Brain microvascular endothelial cell (primary cell): ENCODE measurements at regions not wholly inside any gene's neighbourhood (a gene's known extent, or its start where the extent isn't known, plus 50 kb on each side); places are given as distances from the start of the nearest gene placed in this dataset.

Experiments
- DNase-seq: peaks from one replicate; pipeline ENCODE4 v3.0.0-alpha.2; 2020
- H3K27ac ChIP-seq: fragments of 250-450 bp; sonication (Bioruptor Pico); 2 replicates; pipeline ENCODE4 v1.5.1; 2020; ENCODE audit warnings: mild to moderate bottlenecking, moderate library complexity
- H3K27me3 ChIP-seq: fragments of 250-450 bp; sonication (Bioruptor Pico); replicated peaks from 2 replicates; pipeline ENCODE4 v1.5.1; 2020; ENCODE audit warnings: mild to moderate bottlenecking
- H3K36me3 ChIP-seq: fragments of 250-450 bp; sonication (Bioruptor Pico); replicated peaks from 2 replicates; pipeline ENCODE4 v1.5.1; 2020; ENCODE audit warnings: mild to moderate bottlenecking
- H3K4me3 ChIP-seq: 2 replicates; pipeline ENCODE4 v1.5.1; 2011; ENCODE audit warnings: low read depth, mild to moderate bottlenecking, control low read depth, low read length, moderate library complexity
- CTCF ChIP-seq: IDR thresholded peaks from 2 replicates; pipeline ENCODE4 v1.5.1; 2011; ENCODE audit warnings: low read depth, mild to moderate bottlenecking, moderate library complexity, low read length, control low read depth, inconsistent platforms; ENCODE audit errors: missing control alignments
- in situ Hi-C: cut with HindIII; loops from 2 replicates; pipeline ENCODE4 v1.10.0; 2017; ENCODE audit warnings: low sequenced_read_pairs, low pct_ligation_motif_present

DNA sequence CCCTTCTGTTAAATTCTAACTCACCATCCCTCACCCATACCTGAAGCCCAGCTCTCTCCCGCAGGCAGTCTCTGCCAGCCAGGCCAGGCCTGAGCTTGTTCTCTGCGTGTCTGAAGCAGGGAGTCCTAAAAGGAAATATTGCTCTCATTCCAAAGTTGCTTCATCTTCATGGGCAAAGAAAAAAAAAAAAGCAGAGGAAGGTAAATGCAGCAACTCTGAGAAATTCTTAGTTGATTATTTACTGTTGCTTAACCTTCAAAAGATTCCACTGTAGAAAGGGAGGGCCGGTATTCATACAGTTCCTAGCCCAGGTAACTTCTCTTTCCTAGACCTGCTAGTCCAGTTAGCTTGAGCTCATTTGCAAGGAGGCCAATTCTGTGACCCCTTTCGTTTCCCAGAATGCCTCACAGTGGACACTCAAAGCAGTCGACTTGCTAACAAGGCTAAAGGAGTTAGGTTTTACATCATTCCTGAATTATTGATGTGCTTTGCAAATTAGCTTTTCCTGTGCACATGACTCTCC is 193.5 kb upstream of the EEA1 start:
- Histone ChIP-seq H3K27me3 (no peaks in the 10 kb centered on the region), H3K4me3 (no peak overlapping the region), H3K27ac (peak overlapping the region; percentile 5), H3K36me3 (no peaks in the 10 kb centered on the region)
- in situ Hi-C loops: no loop called here
- no peak for TF ChIP-seq CTCF
- no peak for DNase-seq

- TF ChIP-seq CTCF: no peak
- in situ Hi-C loops: no loop called here
- Histone ChIP-seq H3K27ac (no peak overlapping the region), H3K36me3 (no peaks in the 10 kb centered on the region), H3K27me3 (no peaks in the 10 kb centered on the region), H3K4me3 (no peak overlapping the region)
- no peak for DNase-seq
Observed at GRCh38 chr12:93125126-93125525, 196.0 kb upstream of the EEA1 start.

DNA sequence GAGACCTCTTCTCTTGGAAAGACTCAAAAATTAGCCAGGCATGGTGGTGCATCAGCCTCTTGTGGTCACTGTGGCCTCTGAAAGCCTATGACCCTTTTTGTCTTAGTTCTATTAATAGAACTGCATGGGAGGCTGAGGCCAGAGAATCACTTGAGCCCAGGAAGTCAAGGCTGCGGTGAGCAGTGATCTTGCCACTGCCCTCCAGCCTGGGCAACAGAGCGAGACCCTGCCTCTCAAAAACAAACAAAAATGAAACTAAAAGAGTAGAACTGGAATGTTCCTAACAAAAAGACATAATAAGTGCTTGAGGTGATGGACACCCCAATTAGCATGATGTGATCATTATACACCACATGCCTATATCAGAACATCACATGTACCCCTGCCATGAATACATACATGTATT is 197.0 kb upstream of the EEA1 start:
- no peak for TF ChIP-seq CTCF

DNA sequence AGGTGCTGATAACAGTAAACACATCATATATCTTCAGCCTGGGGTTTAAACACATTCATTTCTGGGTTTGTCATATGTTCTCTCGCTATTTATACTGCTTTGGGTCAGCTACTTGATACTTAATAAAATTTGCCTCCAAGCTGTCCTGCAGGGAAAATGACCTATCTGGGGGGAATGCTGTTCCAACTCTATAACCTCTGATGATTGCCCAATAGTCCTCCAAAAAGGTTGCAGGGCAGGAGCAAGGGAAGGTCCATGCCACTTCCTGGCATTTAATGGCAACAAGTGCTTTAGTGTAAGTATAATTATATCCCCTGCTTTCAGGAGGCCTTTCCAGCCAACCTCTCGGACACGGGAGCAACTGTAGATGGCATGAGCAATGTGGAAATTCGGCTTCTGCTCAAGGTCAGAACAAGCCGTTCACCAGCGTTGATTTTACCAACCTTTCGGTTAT is 198.0 kb upstream of the EEA1 start:
- no peak for TF ChIP-seq CTCF
- Histone ChIP-seq H3K4me3 (no peak overlapping the region), H3K27ac (no peak overlapping the region), H3K36me3 (no peaks in the 10 kb centered on the region), H3K27me3 (no peaks in the 10 kb centered on the region)
- in situ Hi-C loops: no loop called here
- no peak for DNase-seq

More for the DNA sequence above, 197.0 kb upstream of the EEA1 start:
- Histone ChIP-seq H3K27me3 (no peaks in the 10 kb centered on the region), H3K36me3 (no peaks in the 10 kb centered on the region), H3K27ac (no peak overlapping the region), H3K4me3 (no peak overlapping the region)
- in situ Hi-C loops: no loop called here
- DNase-seq: no peak

DNA sequence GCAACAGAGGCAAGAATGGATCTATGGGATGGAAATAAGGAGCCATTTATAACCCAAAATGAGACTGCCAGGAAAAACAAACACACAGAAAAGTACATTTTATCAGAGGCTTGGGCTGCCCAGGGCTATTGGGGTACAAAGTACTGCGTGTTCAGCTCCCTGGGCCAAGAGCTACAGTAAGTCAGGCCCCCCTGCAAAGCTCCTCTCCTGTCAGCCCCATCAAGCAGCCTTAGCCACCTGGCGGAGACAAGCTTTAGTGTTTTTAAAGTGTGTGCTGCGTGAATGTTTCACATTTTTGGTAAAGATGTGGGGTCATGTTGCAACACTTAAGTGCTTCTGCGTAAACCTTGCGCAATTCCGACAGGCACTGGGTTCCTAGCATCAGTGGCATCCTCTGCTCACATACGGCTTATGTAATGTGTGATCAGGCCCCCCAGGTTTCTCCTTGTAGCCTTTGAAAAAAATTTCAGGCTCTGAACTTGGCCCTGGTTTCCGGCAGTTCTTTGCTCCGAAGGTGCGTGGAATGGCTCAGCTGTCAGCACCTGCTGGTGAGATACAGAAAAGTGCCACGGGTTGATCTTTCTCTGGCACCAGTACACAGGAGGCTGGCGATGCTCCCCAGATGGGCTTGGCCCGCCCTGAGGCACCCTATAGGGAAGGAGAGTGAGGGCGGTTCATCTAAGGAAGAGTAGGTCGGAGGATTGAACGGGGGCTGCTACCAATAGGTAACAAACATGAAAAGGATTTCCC is 198.7 kb upstream of the EEA1 start:
- H3K36me3 ChIP-seq: no peaks in the 10 kb centered on the region
- DNase-seq: peak; percentile 59
- H3K27ac ChIP-seq: no peak overlapping the region
- no peaks in the 10 kb centered on the region for H3K27me3 ChIP-seq
- peak; percentile 58 for TF ChIP-seq CTCF
- in situ Hi-C loops: no loop called here
- no peak overlapping the region for H3K4me3 ChIP-seq
